ENCODE measurements at regions not wholly inside any gene's neighbourhood (a gene's known extent, or its start where the extent isn't known, plus 50 kb on each side); places are given as distances from the start of the nearest gene placed in this dataset.

DNA sequence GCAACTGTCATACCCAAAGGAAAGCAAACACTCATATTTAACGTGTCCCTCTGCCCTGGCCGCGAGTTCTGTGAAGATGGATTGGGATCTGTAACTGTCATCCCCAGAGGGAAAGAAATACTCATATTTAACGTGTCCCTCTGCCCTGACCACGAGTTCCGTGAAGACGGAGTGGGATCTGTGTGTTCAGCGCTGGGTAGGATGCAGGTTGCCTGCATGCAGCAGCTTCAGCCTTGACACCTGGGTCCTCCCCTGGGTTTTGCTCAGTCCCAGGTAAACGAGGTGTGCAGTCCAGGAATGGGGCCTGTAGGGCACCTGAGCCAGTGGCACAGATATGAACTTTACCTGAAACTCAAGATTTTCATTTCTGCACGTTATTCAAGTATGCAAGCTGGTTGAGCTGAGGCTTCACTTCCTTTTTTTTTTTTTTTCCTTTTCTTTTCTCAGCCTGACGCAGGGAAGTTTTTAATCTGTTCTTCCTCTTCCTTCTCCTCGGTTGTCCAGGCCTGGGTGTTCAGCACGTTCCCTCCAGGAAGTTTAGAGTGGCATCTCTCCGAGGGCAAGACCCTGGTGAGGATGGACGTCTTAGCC is 159.0 kb upstream of the SHH start:
- DNase-seq (ENCODE audit: low read depth): no peak

DNA sequence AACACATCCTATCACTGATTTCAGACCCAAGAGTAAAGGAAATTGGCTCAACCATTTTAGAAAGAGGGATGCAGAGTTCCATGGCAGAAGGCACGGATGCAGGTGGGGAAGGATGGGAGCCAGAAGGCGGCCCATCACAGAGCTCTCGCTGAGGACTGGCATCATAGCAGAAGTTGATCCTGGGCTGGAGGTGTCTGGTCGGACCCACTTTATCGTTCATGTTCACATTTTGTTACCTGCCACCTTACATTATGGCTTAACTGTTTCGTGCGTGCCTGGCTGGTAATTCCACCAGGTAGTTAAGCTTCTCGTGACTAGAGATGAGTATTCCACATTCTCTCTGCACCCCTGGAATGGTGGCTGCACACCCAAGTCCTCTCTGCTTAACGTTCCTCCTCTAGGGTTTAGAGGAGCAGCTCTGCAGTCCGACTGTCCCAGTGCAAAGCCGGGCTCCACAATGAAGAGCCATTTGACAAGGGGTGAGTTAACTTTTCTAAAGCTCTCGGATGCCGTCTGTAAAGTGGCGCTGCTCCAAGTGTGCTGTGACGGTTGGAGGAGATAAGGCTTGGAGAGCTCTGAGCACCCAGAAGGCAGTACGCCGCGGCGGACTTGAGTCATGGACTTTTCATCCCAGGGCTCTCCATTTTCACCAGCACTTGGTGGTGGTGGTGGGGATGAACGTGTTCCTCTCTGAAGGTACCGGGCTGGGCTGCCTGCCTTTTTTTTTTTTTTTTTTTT is 157.1 kb upstream of the SHH start:
- no peak for DNase-seq (ENCODE audit: low read depth)

DNA sequence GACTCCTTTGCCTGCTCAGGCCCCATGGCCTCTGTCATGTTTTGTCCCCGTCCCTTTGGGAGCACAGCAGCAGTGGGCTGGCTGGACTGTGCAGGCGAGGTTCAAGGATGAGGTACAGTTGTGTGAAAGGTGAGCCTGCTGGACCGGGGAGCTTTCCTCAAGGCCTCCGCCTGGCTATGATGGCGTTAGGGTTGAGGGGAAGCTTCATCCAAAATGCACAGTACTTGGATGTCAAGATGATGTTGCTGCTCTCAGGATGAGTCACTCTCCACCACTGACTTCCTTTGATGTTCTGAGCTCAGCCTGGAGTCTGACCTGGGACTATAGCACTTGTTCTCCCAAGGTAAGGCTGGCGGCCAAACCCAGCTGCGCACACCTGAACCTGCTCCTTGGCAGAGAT is 152.7 kb upstream of the SHH start:
- DNase-seq (ENCODE audit: low read depth): no peak

DNA sequence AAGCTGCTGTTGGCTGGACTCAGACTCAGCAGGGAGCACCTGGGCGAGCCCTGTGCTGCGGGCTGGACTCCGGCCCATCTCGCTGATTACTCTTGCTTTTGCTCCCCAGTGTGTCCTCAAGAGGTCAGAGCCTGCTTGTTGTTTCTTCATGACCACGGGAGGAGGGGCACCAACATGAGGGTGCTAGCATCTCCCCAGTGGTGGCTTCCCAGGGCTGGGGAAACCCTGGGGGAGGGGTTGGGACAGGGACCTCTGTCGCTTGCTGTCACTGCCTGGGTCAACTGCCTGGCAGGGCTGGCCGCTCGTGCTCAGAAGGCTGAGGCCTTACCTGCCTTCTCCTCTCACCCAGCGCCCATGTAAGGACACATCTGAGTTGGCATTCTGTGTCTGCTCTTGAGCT is 152.3 kb upstream of the SHH start:
- no peak for DNase-seq (ENCODE audit: low read depth)

DNA sequence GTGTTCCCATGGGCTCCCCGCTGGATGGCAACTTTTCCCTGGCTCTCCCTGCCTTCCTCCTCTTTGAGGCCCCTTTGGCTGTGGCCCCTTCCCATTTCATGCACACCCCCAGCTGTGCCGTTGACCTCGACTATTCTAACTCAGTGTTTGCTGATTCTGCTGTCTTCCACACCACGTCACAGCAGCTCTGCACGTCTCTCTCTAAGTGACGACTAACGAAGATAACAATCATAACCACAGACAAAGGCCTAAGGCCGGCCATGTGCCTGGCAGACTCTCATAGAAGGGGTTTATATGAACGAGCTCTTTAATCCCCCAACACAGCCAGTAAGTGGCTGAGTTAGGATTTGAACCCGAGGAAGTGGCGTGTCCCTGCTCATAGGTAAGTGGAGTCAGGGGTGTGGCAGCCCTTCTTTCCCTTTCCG is 151.5 kb upstream of the SHH start:
- DNase-seq (ENCODE audit: low read depth): no peak

DNA sequence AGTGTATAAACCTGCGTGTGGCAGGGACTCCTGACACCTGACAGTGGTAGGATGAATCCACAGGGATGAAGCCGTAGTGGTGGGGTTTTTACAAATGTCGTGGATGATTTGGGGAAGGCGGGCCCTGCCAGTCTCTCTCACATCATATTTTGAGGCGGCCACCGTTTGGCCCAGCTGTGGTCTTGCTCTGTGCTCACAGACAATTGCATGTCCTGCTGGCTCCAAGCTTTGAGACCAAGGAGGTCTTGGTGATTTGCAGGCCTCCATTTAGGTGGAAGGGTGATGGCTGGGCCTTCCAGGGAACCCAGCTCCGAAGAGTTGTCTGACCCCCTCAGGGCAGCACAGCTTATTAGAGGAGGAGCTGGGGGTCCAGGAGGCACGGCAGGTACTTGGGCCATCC is 151.1 kb upstream of the SHH start:
- DNase-seq (ENCODE audit: low read depth): no peak

DNA sequence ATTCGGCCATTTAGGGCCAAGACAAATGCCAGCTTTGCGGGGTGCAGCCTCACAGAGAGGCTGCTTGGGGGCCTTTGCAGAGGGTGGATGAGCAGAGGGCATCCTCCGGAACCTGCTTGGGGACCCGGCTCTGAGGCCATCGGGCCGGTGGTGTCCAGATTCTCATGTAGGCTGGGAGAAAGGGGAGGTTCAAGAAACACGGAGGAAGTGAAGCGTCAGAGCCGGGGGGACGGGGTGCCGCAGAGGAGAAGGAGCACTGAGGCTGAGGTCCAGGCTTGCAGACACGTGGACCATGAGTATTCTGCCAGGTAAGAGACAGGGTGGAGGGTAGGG is 150.7 kb upstream of the SHH start:
- DNase-seq (ENCODE audit: low read depth): no peak

DNA sequence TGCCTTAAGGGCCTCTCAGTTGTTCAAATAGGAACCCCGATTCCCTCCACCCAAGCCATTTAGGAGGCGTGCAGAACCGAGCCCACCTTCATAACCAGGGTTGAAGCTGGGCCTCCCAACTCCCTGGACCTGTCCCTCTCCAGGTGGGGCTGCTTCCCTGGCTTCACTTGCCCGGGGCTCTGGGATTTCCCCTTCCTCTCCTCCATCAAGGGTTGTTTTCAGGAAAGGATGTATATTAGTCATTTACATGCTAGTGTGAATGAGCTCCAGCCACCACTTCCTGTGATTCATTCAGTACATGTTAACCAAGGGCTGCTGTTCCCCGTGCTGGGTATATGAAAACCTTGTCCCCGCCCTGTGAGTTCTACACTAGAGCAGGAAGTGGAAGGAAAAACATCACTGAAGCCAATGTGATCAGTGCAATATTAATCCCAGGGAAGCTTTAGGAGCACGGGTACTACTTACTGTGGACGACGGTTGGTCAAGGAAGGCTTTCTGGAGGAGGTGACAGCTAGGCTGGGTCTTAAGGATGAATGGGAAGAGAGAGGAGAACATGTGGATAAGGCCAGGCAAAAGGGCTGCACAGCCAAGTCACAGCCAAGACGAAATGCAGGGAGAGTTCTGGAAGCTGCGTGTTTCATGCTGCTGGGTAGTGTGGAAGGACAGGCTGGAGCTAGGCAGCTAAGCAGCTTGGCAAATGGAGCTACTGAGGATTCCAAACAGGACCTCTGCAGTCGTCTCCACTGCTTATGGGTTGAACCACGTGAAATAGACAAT is 150.1 kb upstream of the SHH start:
- DNase-seq (ENCODE audit: low read depth): peak; percentile 33

DNA sequence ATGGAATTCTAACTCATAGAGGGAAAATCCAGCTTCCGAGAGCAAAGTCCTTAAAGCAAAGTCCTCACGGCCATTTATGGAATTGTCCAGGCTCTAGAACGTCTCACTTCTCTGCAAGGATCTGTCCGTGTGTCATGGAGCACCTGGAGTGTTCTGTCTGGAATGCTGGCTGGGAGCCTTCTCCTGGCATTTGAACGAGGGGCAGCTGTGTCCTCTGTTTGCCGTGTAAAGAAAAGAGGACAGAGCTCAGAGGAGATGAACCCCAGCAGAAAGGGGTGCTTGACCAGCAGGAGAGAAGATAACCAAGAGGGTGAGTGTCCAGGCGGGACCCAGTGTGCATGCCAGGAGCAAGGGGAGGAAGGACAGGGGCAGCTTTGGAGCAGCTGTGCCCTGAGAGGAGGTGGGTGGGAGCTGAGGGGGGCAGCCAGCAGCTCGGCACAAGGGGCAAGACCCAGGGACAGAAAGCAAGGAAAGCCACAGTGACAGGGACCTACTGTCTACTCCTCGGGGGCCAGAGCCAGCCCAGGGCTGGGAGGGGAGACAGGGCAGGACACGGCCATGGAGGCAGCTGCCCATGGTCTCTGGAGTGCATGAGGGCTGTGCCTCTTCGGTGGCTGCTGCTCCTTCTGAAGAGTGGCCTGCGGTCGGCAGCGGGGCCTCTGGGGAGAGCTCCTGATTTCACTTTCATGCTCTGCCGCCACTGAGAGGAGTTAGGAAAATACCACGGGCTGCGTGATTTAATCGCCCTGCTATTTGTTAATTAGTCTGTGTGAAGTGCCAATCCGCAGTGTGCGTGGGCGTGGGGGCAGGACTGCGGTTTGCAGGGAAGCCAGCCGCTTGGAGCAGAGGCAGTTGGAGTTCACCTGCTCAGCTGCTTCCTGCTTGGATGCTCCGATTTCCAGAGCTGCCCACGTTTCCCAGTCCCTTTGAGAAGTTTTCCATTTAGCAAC is 149.3 kb upstream of the SHH start:
- DNase-seq (ENCODE audit: low read depth): peak; percentile 10

DNA sequence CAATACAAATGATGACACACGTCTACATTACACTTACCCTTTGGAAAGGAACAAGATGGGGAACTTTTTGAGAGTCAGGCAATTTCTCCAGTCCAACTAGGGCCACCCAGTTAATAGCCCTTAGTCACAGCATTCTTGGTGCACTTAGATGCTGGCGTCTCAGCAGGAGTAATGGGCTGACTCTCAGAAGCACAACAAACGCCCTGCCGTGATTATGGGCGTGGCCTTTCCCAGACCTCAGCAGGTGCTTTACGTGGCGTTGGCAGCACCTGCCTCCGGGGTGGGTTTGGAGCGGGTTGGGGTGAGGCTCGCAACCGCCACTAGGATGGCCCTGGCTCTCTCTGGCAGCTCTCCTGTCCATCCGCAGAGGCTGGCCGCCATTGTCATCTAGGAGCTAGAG is 147.6 kb upstream of the SHH start:
- no peak for DNase-seq (ENCODE audit: low read depth)

DNA sequence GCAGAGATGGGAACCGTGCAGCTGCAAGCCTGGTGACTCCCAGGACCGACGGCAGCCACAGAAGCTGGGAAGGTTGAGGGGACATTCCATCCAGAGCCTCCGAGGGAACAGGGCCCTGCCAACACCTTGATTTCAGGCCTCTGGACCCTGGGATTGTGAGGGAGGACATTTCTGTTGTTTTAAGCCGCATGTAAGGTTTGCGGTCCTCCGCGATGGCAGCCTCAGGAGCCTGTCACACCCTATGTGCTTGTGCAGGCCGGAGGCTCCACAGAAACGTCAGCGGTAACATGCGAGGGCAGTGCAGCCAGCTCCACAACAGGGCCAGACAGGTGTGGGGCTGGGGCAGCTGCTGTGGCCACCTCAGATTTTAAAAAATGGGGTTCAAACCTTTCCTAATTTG is 144.7 kb upstream of the SHH start:
- DNase-seq (ENCODE audit: low read depth): no peak

DNA sequence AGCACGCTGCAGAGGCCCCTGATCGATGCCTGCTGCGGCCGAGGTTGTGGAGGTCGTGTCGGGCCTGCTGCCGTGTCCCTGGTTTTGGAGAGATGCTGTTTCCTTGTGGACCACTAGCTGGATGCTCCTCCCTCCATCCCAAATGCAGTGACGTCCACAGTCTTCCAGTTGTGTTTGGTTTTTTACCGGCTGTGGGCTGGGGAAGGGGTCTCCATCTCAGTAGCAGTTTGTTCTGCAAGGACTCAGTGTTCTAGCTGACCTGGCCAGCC is 143.0 kb upstream of the SHH start:
- no peak for DNase-seq (ENCODE audit: low read depth)

DNA sequence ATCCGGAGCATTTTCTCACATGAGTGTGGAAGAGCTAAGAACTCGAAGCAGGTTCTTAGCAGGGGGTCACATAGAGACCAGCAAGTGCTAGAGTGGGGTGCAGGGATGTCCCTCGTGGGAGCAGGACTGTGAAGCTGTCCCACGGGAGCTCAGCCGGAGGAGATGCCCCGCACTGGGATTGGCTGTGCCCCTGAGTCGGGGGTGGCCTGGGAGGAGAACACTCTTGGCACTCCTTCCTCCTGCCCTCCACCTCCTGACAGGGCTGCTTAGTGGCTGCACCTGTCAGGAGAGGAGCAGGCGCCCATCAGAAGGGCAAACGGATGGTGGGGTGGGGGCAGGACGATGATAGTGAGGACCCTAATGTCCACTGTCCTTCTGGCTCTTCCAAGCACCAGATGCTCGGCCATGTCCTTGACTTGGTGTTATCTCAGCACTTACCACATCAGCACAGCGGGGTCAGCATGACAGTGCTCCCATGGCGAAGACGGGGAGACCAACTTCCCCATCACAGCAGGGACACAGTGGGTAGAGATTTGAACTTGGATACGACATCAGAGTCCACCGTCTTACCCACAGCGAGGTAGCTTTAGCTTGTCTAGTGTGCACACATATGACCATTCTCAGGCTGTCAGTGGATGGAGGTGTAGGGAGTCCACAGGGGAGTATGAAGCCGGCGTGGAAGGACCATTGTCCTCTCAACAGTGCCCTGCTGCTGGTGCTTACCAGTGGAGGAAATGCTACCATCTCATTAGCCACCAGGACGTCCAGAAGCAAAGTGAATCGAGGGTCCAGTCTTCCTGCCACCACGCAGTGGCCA is 142.5 kb upstream of the SHH start:
- DNase-seq (ENCODE audit: low read depth): no peak

DNA sequence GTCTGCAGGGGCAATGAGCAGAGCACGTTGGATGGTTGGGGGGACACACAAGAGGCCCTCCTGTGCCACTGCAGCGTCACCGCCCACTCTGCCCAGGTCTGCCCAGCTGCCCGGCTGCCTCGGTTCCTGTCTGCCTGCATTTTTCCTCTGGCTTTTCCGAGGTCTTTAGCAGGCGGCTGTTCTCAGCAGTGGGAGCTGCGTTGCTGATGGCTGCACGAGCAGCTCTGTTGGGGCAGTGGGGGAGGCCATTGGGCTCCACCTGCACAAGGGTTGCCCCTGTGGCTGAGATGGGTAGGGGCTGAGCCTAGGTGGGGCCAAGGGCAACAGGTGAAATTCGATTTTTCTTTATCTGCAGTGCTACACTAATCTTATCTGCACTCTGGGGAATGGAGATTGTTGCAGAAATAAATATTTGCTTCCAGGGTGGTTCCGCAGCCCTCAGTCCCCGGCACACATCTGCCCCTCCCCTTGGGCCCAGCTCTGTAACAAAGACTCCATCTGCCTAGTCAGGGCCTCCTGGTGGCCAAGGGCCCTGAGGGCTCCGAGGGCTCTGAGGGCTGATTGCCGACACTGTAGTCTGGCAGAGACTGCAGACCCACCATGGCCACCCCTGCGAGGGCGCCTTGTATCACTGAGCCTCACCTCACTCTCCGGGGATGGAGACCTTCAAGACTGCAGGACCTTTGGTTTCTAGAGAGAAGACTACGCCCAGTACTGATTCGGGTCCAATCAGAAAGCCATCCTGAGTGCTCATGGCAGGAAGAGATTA is 141.7 kb upstream of the SHH start:
- DNase-seq (ENCODE audit: low read depth): no peak

DNA sequence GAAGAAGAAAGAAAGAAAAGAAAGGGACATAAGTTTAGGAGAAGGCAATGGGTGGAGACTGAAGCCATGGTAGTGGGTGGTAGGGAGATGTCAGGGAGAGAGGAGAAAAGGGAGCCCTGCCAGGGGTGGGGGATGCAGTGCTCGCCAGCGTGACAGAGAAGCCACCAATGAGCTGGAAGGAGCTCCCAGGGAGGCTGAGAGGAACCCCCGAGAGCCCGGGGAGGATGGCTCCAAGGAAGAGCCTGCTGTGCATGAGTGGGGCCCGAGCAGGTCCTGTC is 141.2 kb upstream of the SHH start:
- no peak for DNase-seq (ENCODE audit: low read depth)

DNA sequence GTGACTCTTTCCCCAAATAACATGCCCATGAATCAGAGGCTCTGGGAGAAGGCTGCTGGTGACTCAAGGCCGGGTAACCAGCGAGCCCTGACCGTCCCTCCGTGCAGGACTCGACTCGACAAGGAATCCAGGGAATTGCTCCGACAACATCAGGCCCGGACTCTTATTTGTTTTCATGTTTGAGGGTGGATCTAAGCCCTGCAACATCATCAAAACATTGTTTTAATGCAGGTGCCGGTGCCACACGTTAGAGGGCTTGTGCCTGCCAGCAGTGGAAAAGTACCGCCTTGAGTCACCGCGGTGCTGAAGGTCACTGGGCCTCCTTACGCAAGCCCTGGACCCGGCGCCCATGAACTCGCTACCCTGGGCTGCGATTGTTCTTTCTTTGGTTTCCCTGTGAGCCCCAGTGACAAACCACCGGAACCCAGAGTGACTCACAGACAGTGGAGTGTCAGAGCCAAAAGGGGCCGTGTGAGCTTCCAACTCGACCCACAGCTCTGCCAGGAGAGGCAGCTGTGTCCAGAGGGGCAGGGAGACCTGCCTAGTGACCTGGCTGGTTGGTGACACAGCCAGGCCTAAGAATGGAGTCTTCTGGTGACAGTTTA is 139.4 kb upstream of the SHH start:
- peak; percentile 77 for DNase-seq (ENCODE audit: low read depth)

DNA sequence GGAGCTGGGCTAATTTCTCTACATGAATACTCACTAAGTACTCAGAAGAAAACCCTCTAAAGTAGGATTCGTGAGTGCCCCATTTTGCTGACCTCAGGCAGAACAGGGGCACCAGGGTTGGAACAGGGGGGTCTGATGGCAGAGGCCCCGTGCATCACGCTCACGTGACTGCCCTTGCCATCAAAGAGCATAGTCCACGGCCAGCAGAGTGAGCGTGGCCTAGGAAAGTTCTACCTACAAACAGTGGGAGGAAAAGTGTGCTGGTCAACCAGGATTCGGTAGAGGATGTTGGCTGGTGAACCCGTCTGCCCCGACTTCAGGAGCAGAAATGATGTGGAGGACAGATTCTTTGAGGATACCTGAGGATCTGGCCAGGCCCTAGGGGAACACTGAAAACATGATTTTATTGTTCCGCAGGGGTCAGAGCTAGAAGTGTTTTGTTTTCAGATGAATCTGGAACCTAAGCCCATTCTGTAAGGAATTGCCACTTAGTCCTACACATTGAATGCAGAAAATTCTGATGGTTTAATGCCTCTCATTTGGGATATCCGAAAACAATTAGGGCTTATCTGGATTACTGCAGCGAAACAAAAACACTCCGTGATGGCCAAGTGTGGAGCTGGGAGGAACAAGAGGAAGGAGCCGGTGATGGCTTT is 138.8 kb upstream of the SHH start:
- no peak for DNase-seq (ENCODE audit: low read depth)

DNA sequence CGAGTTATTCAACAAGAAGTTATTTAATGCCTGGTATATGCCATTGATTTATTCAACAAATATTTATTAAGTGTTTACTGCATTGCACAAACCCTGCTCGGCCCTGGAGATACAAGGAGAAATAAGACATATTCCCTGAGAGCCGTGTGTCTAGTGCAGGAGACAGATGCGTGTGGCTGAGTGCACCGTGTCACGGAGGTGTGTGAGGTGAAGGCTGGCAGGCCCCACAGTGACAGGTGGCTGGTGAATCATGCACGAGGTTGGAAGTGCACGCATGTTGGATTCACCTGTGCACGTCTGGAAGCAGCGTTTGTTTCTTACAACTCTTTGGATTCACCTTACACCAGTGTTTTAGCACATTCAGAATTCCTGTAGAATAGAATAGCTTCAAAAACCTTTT is 136.6 kb upstream of the SHH start:
- no peak for DNase-seq (ENCODE audit: low read depth)

DNA sequence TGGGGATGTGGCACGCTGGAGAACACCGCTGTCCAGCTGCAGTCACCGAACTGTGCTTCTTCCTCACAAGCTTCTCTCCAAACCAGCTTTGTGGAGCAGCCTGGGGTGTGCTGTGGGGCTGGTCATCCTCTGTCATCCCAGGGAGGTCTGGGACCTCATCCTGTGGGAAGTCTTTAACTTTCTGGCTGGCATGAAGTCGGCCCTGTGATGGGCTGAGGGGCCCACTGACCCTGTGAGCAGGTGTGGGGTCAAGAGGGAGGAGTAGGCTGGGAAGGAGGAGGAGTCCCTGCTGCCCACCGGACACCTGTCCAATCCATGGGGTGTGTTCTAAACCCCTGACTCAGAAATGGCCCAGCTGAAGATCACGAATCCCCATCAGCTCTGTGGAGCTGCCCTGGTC is 136.2 kb upstream of the SHH start:
- DNase-seq (ENCODE audit: low read depth): no peak

DNA sequence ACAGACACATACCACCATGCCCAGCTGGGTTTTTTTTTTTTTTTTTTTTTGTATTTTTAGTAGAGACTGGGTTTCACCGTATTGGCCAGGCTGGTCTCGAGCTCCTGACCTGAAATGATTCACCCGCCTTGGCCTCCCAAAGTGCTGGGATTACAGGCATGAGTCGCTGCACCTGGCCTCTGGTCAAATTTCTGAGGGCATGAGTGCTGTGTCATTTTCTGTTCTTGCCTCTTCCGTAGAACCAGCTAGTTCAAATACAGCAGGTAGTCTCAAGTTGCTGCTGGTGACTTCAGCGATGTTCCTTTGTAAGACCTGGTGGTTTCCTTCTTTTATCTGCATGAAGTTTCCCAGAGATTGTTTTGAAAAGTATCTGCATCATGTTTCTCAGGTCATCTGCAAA is 134.8 kb upstream of the SHH start:
- DNase-seq (ENCODE audit: low read depth): peak; percentile 3
